ENCODE measurements at regions not wholly inside any gene's neighbourhood (a gene's known extent, or its start where the extent isn't known, plus 50 kb on each side); places are given as distances from the start of the nearest gene placed in this dataset.

DNA sequence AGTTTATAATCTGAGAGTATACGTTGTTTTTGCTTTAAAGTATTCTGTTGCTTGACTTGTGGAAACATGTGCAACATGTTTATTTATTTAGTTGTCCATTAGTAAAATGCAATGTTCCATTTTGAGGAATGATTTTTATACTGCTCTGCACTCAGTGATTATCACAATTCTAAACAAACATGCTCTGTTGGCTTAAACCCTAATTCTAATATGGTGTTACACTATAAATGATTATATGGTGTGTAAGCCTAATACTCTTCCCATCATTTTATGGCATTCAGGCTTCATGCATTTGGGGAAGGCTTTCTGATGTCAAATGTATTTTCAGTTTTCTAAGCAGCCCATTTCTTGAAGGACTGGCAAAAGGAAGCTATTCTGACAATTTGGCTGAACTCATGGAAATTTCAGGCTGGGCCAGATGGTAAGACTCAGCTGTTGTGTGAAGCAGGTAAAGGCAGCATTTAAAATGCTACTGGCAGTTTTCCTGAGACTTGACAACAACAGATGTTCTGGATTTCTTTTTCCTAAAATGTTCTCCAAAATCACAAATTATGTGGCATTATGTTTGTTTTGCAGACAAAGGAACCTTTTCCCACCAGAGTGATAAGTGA, 336.7 kb upstream of the GNPDA2 start (continued):
- no peak for TF ChIP-seq TAF1 (IDR thresholded peaks at IDR 0.05; ENCODE audit: borderline replicate concordance, low read depth, low read length)

DNA sequence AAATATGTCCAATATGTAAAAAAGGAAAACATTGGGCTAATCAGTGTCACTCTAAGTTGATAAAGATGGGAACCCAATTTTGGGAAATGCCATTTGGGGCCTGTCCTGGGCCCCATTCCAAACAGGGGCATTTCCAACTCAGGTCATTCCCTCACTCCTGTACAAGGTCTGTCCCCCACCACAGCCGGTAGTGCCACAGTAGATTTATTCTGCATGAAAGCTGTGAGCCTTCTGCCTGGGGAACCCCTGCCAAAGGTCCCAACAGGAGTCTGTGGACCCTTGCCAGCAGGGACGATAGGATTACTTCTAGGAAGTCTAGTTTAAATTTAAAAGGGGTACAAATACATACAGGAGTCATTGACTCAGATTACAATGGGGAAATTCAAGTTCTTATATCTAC, 317.6 kb upstream of the GNPDA2 start:
- TF ChIP-seq SUZ12 (IDR thresholded peaks at IDR 0.05; ENCODE audit: unreplicated experiment), result no peak
- no peak for TF ChIP-seq MYB (IDR thresholded peaks at IDR 0.05; ENCODE audit: borderline replicate concordance, low read depth, low read length)
- Histone ChIP-seq H2AFZ (ENCODE audit: control insufficient read depth, low read depth, low read length) (no peak overlapping the region), H3K27ac (ENCODE audit: control insufficient read depth, insufficient read depth) (no peak overlapping the region), H3K79me2 (ENCODE audit: control insufficient read depth, insufficient read depth, low read length) (no peaks in the 10 kb centered on the region), H3K4me2 (ENCODE audit: control insufficient read depth, insufficient read depth) (no peak overlapping the region), H3K4me3 (no peak overlapping the region), H3K27me3 (replicated peaks in 1 of 2; ENCODE audit: control insufficient read depth in 2 of 2, insufficient read depth in 2 of 2, low read length in 1 of 2) (no peaks in the 10 kb centered on the region), H3K36me3 (ENCODE audit: control insufficient read depth in 2 of 2, insufficient read depth in 2 of 2, low read length in 1 of 2) (no peaks in the 10 kb centered on the region), H4K20me1 (ENCODE audit: control insufficient read depth, insufficient read depth) (no peaks in the 10 kb centered on the region), H3K9ac (ENCODE audit: control insufficient read depth, insufficient read depth, low read length) (no peak overlapping the region), H3K4me1 (ENCODE audit: control insufficient read depth, insufficient read depth, low read length) (no peaks in the 10 kb centered on the region), H3K9me3 (replicated peaks; ENCODE audit: control insufficient read depth, insufficient read depth, low read length) (no peaks in the 10 kb centered on the region)
- no peak for DNase-seq (ENCODE audit: low read depth, low spot score)
- FAIRE-seq, result no peak
- CTCF ChIA-PET, result no interaction called here
- RAD21 ChIA-PET (ENCODE audit: unreplicated experiment), result no interaction called here
- no peak for ATAC-seq
- POLR2A ChIA-PET, result no interaction called here
- SMC1A ChIA-PET (ENCODE audit: uncharacterized antibody, unreplicated experiment), result interaction anchor here (1.4 kb wide), 1 partner anchor 11 kb away, joined by 3 read pairs; no protein-coding TSS in a partner anchor
- WGBS (ENCODE audit: insufficient coverage, insufficient replicate concordance, low lambda C conversion rate, missing lambda C conversion rate), result 35% methylated on average over 2 of the region's 2 CpGs
- no TSS peak for BruUV-seq (replicated peaks)
- intact Hi-C loops (cut with micrococcal nuclease; ENCODE audit: unreplicated experiment), result no loop called here
- in situ Hi-C loops (cut with MboI), result no loop called here

DNA sequence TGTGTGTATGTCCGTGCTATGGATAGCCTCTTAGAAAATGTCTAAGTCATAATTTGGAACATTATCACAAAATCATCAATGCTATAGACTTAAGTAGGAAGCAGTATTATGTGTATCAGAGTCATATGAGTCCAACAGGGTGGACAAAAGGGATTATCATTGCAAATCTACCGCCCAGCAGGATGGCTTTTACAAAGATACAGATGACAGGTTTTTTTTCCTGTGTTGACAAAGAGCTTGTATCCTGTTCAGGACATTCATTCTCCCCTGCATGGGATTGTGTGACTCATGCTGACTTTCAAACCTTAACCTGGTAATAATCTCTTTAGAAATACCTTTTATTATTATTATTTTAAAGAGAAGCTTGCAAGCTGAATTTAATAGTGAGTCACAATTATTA, 310.3 kb upstream of the GNPDA2 start:
- TF ChIP-seq, protein P1, sequence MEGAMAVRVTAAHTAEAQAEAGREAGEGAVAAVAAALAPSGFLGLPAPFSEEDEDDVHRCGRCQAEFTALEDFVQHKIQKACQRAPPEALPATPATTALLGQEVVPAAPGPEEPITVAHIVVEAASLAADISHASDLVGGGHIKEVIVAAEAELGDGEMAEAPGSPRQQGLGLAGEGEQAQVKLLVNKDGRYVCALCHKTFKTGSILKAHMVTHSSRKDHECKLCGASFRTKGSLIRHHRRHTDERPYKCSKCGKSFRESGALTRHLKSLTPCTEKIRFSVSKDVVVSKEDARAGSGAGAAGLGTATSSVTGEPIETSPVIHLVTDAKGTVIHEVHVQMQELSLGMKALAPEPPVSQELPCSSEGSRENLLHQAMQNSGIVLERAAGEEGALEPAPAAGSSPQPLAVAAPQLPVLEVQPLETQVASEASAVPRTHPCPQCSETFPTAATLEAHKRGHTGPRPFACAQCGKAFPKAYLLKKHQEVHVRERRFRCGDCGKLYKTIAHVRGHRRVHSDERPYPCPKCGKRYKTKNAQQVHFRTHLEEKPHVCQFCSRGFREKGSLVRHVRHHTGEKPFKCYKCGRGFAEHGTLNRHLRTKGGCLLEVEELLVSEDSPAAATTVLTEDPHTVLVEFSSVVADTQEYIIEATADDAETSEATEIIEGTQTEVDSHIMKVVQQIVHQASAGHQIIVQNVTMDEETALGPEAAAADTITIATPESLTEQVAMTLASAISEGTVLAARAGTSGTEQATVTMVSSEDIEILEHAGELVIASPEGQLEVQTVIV (IDR thresholded peaks at IDR 0.05; ENCODE audit: borderline replicate concordance, partially characterized antibody), result no peak
- TF ChIP-seq SMAD1 (IDR thresholded peaks at IDR 0.05; ENCODE audit: low read depth, partially characterized antibody) (no peak), BMI1 (IDR thresholded peaks at IDR 0.05; ENCODE audit: borderline replicate concordance) (no peak)
- TF ChIP-seq, protein P2, sequence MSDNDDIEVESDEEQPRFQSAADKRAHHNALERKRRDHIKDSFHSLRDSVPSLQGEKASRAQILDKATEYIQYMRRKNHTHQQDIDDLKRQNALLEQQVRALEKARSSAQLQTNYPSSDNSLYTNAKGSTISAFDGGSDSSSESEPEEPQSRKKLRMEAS (IDR thresholded peaks at IDR 0.05; ENCODE audit: low read depth, low read length), result no peak
- TF ChIP-seq, protein P3, sequence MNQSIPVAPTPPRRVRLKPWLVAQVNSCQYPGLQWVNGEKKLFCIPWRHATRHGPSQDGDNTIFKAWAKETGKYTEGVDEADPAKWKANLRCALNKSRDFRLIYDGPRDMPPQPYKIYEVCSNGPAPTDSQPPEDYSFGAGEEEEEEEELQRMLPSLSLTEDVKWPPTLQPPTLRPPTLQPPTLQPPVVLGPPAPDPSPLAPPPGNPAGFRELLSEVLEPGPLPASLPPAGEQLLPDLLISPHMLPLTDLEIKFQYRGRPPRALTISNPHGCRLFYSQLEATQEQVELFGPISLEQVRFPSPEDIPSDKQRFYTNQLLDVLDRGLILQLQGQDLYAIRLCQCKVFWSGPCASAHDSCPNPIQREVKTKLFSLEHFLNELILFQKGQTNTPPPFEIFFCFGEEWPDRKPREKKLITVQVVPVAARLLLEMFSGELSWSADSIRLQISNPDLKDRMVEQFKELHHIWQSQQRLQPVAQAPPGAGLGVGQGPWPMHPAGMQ (IDR thresholded peaks at IDR 0.05; ENCODE audit: borderline replicate concordance), result no peak
- TF ChIP-seq, protein P4, sequence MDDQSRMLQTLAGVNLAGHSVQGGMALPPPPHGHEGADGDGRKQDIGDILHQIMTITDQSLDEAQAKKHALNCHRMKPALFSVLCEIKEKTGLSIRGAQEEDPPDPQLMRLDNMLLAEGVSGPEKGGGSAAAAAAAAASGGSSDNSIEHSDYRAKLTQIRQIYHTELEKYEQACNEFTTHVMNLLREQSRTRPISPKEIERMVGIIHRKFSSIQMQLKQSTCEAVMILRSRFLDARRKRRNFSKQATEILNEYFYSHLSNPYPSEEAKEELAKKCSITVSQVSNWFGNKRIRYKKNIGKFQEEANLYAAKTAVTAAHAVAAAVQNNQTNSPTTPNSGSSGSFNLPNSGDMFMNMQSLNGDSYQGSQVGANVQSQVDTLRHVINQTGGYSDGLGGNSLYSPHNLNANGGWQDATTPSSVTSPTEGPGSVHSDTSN (IDR thresholded peaks at IDR 0.05; ENCODE audit: insufficient replicate concordance, low read depth, low read length), result no peak
- no peaks in the 10 kb centered on the region for H3K27me3 ChIP-seq (replicated peaks in 1 of 2; ENCODE audit: control insufficient read depth in 2 of 2, insufficient read depth in 2 of 2, low read length in 1 of 2)
- SMC1A ChIA-PET (ENCODE audit: uncharacterized antibody, unreplicated experiment), result no interaction called here
- no peaks in the 10 kb centered on the region for H3K4me1 ChIP-seq (ENCODE audit: control insufficient read depth, insufficient read depth, low read length)
- DNase-seq (ENCODE audit: low read depth, low spot score) (no peak), FAIRE-seq (no peak), ATAC-seq (no peak)
- CTCF ChIA-PET, result no interaction called here
- RAD21 ChIA-PET (ENCODE audit: unreplicated experiment), result no interaction called here
- no peaks in the 10 kb centered on the region for H4K20me1 ChIP-seq (ENCODE audit: control insufficient read depth, insufficient read depth)
- WGBS (ENCODE audit: insufficient coverage, insufficient replicate concordance, low lambda C conversion rate, missing lambda C conversion rate), result 21% methylated on average over 2 of the region's 2 CpGs
- no TSS peak for BruUV-seq (replicated peaks)
- H2AFZ ChIP-seq (ENCODE audit: control insufficient read depth, low read depth, low read length), result no peak overlapping the region
- POLR2A ChIA-PET, result no interaction called here
- no peak overlapping the region for H3K9ac ChIP-seq (ENCODE audit: control insufficient read depth, insufficient read depth, low read length)
- no peaks in the 10 kb centered on the region for H3K9me3 ChIP-seq (replicated peaks; ENCODE audit: control insufficient read depth, insufficient read depth, low read length)
- in situ Hi-C loops (cut with MboI) (no loop called here), intact Hi-C loops (cut with micrococcal nuclease; ENCODE audit: unreplicated experiment) (no loop called here)
- no peaks in the 10 kb centered on the region for H3K79me2 ChIP-seq (ENCODE audit: control insufficient read depth, insufficient read depth, low read length)
- H3K4me3 ChIP-seq, result no peak overlapping the region
- H3K4me2 ChIP-seq (ENCODE audit: control insufficient read depth, insufficient read depth), result no peak overlapping the region
- H3K27ac ChIP-seq (ENCODE audit: control insufficient read depth, insufficient read depth), result no peak overlapping the region
- H3K36me3 ChIP-seq (ENCODE audit: control insufficient read depth in 2 of 2, insufficient read depth in 2 of 2, low read length in 1 of 2), result no peaks in the 10 kb centered on the region

All from GM12878 (cell line).